IMR-90 (cell line): ENCODE measurements at regions not wholly inside any gene's neighbourhood (a gene's known extent, or its start where the extent isn't known, plus 50 kb on each side); places are given as distances from the start of the nearest gene placed in this dataset.

Experiments
- ATAC-seq: fragments of 200-7000 bp; cut with Tn5 transposase; 2 replicates; pipeline ENCODE4 v1.9.1; 2020; ENCODE audit warnings: low read depth, mild to moderate bottlenecking, moderate library complexity
- BruUV-seq: library from RNA; stranded (reverse); fragments of 400-500 nt; replicated peaks from 2 replicates; lab custom pipeline; 2021; lab: Mats Ljungman, UMichigan
- CTCF ChIA-PET: fragments of 300-600 bp; formaldehyde crosslinking; extraction: SDS; loops from one replicate; lab custom pipeline; 2021; ENCODE audit warnings: antibody characterized with exemption; lab: Yijun Ruan, JAX
- POLR2A ChIA-PET: fragments of 300-600 bp; sonication (Branson Sonifier 250); formaldehyde crosslinking; loops from one replicate; lab custom pipeline; 2022; ENCODE audit warnings: antibody characterized with exemption; ENCODE audit not compliant: unreplicated experiment; lab: Charles Lee
- DNase-seq: peaks from one replicate; pipeline ENCODE4 v3.0.0; 2013
- H2AFZ ChIP-seq: replicated peaks from 2 replicates; pipeline ENCODE3; 2013; ENCODE audit warnings: low read length, mild to moderate bottlenecking; ENCODE audit not compliant: poor library complexity
- H2AK5ac ChIP-seq: 2 replicates; pipeline ENCODE4 v1.6.1; 2013; ENCODE audit warnings: low read depth, low read length, inconsistent platforms
- H2AK9ac ChIP-seq: replicated peaks from 2 replicates; pipeline ENCODE3; 2013; ENCODE audit warnings: mild to moderate bottlenecking, low read depth, low read length, moderate library complexity; ENCODE audit not compliant: poor library complexity
- H2BK120ac ChIP-seq: 2 replicates; pipeline ENCODE4 v1.6.1; 2013; ENCODE audit warnings: low read depth, low read length, inconsistent platforms
- H2BK15ac ChIP-seq: 3 replicates; pipeline ENCODE4 v1.6.1; 2013; ENCODE audit warnings: low read depth, low read length, inconsistent platforms
- H2BK20ac ChIP-seq: 2 replicates; pipeline ENCODE4 v1.6.1; 2013; ENCODE audit warnings: low read depth, mild to moderate bottlenecking, inconsistent platforms, low read length, moderate library complexity
- H2BK5ac ChIP-seq: 2 replicates; pipeline ENCODE4 v1.6.1; 2013; ENCODE audit warnings: mild to moderate bottlenecking, low read depth, low read length, inconsistent platforms; ENCODE audit not compliant: poor library complexity, severe bottlenecking
- H3K14ac ChIP-seq: replicated peaks from 2 replicates; pipeline ENCODE4 v1.6.1; 2013; ENCODE audit warnings: low read depth, low read length, inconsistent platforms
- H3K18ac ChIP-seq: 2 replicates; pipeline ENCODE4 v1.6.1; 2013; ENCODE audit warnings: low read depth, low read length, control low read depth
- H3K23ac ChIP-seq: 2 replicates; pipeline ENCODE4 v1.6.1; 2013; ENCODE audit warnings: low read depth, low read length, inconsistent platforms
- H3K27ac ChIP-seq: 2 replicates; pipeline ENCODE4 v1.5.1; 2013; ENCODE audit warnings: mild to moderate bottlenecking, control low read depth, low read length; ENCODE audit not compliant: insufficient read depth
- H3K27me3 ChIP-seq: 2 replicates; pipeline ENCODE4 v1.6.1; 2013; ENCODE audit warnings: low read length; ENCODE audit not compliant: control insufficient read depth, insufficient read depth
- H3K36me3 ChIP-seq: 2 replicates; pipeline ENCODE4 v1.6.1; 2013; ENCODE audit warnings: low read length, mixed read lengths; ENCODE audit not compliant: control insufficient read depth, insufficient read depth
- H3K4ac ChIP-seq: 2 replicates; pipeline ENCODE4 v1.6.1; 2013; ENCODE audit warnings: low read depth, low read length, inconsistent platforms
- H3K4me1 ChIP-seq: 2 replicates; pipeline ENCODE4 v1.6.1; 2013; ENCODE audit warnings: low read length, mixed read lengths; ENCODE audit not compliant: control insufficient read depth, insufficient read depth
- H3K4me2 ChIP-seq: 2 replicates; pipeline ENCODE4 v1.6.1; 2013; ENCODE audit warnings: low read depth, mild to moderate bottlenecking, control low read depth, low read length, moderate library complexity
- H3K4me3 ChIP-seq: 2 replicates; pipeline ENCODE4 v1.5.1; 2013; ENCODE audit warnings: low read depth, mild to moderate bottlenecking, control low read depth, low read length, moderate library complexity; ENCODE audit not compliant: insufficient read depth
- H3K56ac ChIP-seq: 2 replicates; pipeline ENCODE4 v1.6.1; 2013; ENCODE audit warnings: low read length, inconsistent platforms; ENCODE audit not compliant: insufficient read depth; ENCODE audit errors: extremely low read depth
- H3K79me1 ChIP-seq, 2 experiments: 2 replicates each; pipeline ENCODE4 v1.6.1; 2013; ENCODE audit warnings: low read length in 2 of 2, inconsistent platforms in 1 of 2, low read depth in 1 of 2
- H3K9ac ChIP-seq: 2 replicates; pipeline ENCODE4 v1.6.1; 2013; ENCODE audit warnings: low read depth, low read length, control low read depth
- H3K9me1 ChIP-seq: 2 replicates; pipeline ENCODE4 v1.6.1; 2013; ENCODE audit warnings: low read length, inconsistent platforms; ENCODE audit not compliant: insufficient read depth
- H3K9me3 ChIP-seq: 2 replicates; pipeline ENCODE4 v1.6.1; 2013; ENCODE audit warnings: low read length; ENCODE audit not compliant: control insufficient read depth, insufficient read depth
- H4K20me1 ChIP-seq: 2 replicates; pipeline ENCODE4 v1.6.1; 2013; ENCODE audit warnings: low read length, inconsistent platforms; ENCODE audit not compliant: insufficient read depth
- H4K5ac ChIP-seq: 2 replicates; pipeline ENCODE4 v1.6.1; 2013; ENCODE audit warnings: mild to moderate bottlenecking, low read depth, low read length, control low read depth
- H4K8ac ChIP-seq, 2 experiments: 2 replicates each; pipeline ENCODE4 v1.6.1; 2013; ENCODE audit warnings: low read depth in 2 of 2, low read length in 2 of 2, control low read depth in 1 of 2, inconsistent platforms in 1 of 2
- H4K91ac ChIP-seq: 2 replicates; pipeline ENCODE4 v1.6.1; 2013; ENCODE audit warnings: low read depth, low read length, inconsistent platforms; ENCODE audit not compliant: insufficient read depth
- POLR2A ChIP-seq: IDR thresholded peaks from 2 replicates; pipeline ENCODE4 v1.6.1; 2012; ENCODE audit warnings: mild to moderate bottlenecking, low read depth, low read length
- WGBS, 2 experiments: methylation state at CpG; one replicate each; pipeline versions ENCODE4 v1.1.5 to v1.1.7; 2013; ENCODE audit warnings: missing lambda C conversion rate in 2 of 2; ENCODE audit not compliant: insufficient read length in 1 of 2; ENCODE audit errors: extremely low coverage in 2 of 2; 5-methylcytosine and 5-hydroxymethylcytosine counted together
- dilution Hi-C: fragments of 300-500 bp; cut with HindIII; formaldehyde crosslinking; loops from one replicate; pipeline ENCODE4 v1.14.3; 2018; ENCODE audit warnings: low sequenced_read_pairs; ENCODE audit not compliant: unreplicated experiment
- in situ Hi-C: fragments of 300-500 bp; cut with MboI; formaldehyde crosslinking; loops from 3 replicates; pipeline ENCODE4 v1.14.3; 2019; ENCODE audit warnings: low sequenced_read_pairs, inconsistent platforms, mixed read lengths
- intact Hi-C: fragments of 100-400 bp; cut with micrococcal nuclease; formaldehyde crosslinking; loops from 2 replicates; pipeline ENCODE4 v1.10.0; 2022

GRCh38 chr2:33728106-33728505 lies 129.0 kb upstream of the FAM98A start:
- no peaks in the 10 kb centered on the region for H3K9me1 ChIP-seq
- H2BK120ac ChIP-seq, result no peak overlapping the region
- H4K91ac ChIP-seq, result no peak overlapping the region
- DNase-seq, result no peak
- no peak overlapping the region for H3K4me2 ChIP-seq
- no peaks in the 10 kb centered on the region for H3K79me1 ChIP-seq
- H3K9me3 ChIP-seq, result peaks cover 3% of the 10 kb centered on the region; the same call in 1 of the 2 replicates
- H3K4me3 ChIP-seq, result no peak overlapping the region
- H3K18ac ChIP-seq, result no peak overlapping the region
- H2AFZ ChIP-seq, result no peak overlapping the region
- H4K20me1 ChIP-seq, result no peaks in the 10 kb centered on the region
- H2BK5ac ChIP-seq, result no peak overlapping the region
- no peaks in the 10 kb centered on the region for H3K27me3 ChIP-seq
- H2BK15ac ChIP-seq, result no peak overlapping the region
- H4K8ac ChIP-seq, result no peak overlapping the region
- H3K14ac ChIP-seq, result no peak overlapping the region
- in situ Hi-C loops, result no loop called here
- no peak overlapping the region for H3K4ac ChIP-seq
- no peak overlapping the region for H3K23ac ChIP-seq
- H3K56ac ChIP-seq, result no peak overlapping the region
- no peak for TF ChIP-seq POLR2A
- intact Hi-C loops, result no loop called here
- H2AK9ac ChIP-seq, result no peak overlapping the region
- dilution Hi-C loops, result no loop called here
- no peak overlapping the region for H2AK5ac ChIP-seq
- no peak overlapping the region for H4K5ac ChIP-seq
- ATAC-seq, result no peak
- CTCF ChIA-PET, result no interaction called here
- H2BK20ac ChIP-seq, result no peak overlapping the region
- no TSS peak for BruUV-seq
- no peak overlapping the region for H3K27ac ChIP-seq
- H3K9ac ChIP-seq, result no peak overlapping the region
- POLR2A ChIA-PET, result no interaction called here
- no CpG with 5 or more reads among the region's 14 CpGs for WGBS, 2 experiments
- no peaks in the 10 kb centered on the region for H3K36me3 ChIP-seq
- no peaks in the 10 kb centered on the region for H3K4me1 ChIP-seq
